Left cardiac atrium (tissue), 4 donors: ENCODE measurements at regions not wholly inside any gene's neighbourhood (a gene's known extent, or its start where the extent isn't known, plus 50 kb on each side); places are given as distances from the start of the nearest gene placed in this dataset.

Experiments used
- ATAC-seq, 2 donors: fragments of 200-7000 bp; cut with Tn5 transposase; one replicate each; pipeline ENCODE4 v1.9.1; 2020; ENCODE audit warnings: mild to moderate bottlenecking in 2 of 2, moderate library complexity in 2 of 2
- DNase-seq: peaks from one replicate; pipeline ENCODE4 v3.0.0-alpha.2; 2020
- intact Hi-C, 2 donors: fragments of 100-400 bp; cut with DNase I; formaldehyde crosslinking; loops; one replicate each; pipeline versions ENCODE4 v1.14.1 to v1.15.1; 2022 to 2023
- donor health status: DM: no; HTN: yes; CAD: no.
- donor health status: DM: no; HTN: yes; CAD: no; lungs with severe emphysema.
- donor health status: DM: yes; HTN: yes; CAD: no.
- donor health status: Dilated cardiomyopathy.

DNA sequence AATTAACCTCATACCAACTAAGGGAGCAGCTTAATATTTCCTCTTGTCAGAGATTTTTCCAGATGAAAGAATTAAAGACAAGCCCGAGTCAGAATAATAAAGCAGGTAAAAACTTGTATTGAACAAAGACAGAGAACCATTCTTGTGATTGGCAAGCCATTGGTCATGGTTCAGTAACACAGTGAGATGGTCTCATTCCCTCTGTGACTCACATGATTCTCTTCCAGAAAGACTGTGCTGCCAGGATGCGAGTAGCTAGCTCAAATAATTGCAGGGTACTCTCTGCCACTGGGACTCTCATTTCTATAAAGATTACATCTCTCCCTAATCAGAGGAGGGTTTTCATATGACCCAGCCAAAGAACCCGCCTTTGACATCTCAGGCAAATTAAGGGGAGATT, 179.4 kb downstream of the PHLDA1 start:
- no peak for ATAC-seq
- no peak for DNase-seq
- intact Hi-C loops: no loop called here

DNA sequence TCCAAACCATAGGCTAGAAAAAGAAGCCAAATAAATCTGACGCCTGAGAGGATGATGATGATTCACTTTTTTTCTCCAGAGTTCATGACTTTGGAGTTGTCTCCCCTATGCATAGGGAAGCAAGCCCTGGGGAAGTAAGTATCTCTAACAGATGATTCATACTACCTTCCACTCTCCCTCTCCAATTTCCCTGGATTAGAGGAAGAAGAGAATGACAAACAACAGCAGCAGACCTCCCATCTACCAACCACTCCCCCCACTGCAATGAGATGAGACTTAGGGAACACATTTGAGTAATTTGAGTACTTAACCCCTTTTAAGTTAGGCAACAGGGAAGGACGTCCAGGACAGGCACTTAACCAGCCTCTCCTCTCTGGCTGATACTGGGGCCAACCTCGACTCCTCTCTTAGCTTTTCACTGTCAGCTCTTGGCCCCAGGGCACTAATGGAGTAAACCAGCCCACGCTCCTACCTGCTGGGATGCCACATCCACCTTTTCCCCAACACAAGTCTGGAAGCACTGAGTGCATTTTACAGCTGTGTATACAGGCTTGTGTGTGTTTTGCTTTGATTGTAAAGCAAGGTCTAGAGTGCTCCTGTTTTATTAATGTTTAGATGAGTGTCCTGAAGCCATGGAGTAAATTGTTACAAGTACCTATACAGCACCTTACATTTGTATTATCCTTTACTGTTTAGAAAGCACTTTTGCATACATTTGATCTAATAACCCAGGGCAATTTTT, 180.7 kb downstream of the PHLDA1 start:
- peak in 1 of 2 donors; percentile 69 for ATAC-seq
- DNase-seq: no peak
- intact Hi-C loops: no loop called here

GRCh38 chr12:75848961-75849360, 182.6 kb downstream of the PHLDA1 start:
- intact Hi-C loops: no loop called here
- ATAC-seq (no peak), DNase-seq (no peak)

- intact Hi-C loops: no loop called here
- peak; percentile 10 to 26 for ATAC-seq
- no peak for DNase-seq
Measured at GRCh38 chr12:75848431-75848925, 183.1 kb downstream of the PHLDA1 start.

DNA sequence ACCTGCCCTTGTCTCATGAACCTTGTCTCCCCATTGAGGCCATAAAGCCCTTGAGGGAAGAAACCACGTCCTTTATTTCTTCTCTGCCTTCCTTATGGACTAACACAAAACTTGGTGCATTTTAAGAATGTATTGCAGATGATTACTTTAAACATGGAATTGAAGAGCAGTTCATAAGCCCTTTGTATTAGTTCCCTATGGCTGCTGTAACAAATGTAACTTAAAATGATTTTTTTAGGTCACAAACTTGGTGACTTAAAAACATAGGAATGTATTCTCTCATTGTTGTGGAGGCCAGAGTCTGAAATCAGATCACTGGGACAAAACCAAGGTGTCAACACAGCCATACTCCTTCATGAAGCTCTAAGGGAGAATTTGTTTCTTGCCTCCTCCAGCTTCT, 185.5 kb downstream of the PHLDA1 start:
- DNase-seq (no peak), ATAC-seq (no peak)
- intact Hi-C loops: no loop called here

DNA sequence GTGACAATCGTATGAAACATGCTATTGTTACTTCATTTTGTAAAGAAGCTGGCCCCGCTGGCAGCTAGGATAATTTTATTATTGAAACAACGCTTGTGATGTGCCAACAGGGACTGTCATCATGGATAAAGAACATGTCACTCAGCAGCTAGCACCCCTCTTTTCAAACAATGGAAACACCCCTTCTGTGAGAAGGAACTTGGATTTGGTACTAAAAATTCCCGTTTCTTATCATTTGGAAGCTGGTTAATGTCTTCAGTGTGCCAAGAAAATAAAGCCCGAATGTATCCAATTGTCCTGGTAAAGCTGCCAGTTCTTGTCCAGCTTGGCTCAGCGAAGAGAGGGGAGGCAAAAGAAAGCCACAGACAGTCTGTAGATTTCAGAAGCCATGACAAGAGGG, 186.6 kb downstream of the PHLDA1 start:
- ATAC-seq: peak; percentile 52 to 79
- intact Hi-C loops: no loop called here

GRCh38 chr12:75844049-75844770, 187.4 kb downstream of the PHLDA1 start:
- intact Hi-C loops: no loop called here
- DNase-seq: no peak
- no peak for ATAC-seq

More for the DNA sequence above, 186.6 kb downstream of the PHLDA1 start:
- no peak for DNase-seq

DNA sequence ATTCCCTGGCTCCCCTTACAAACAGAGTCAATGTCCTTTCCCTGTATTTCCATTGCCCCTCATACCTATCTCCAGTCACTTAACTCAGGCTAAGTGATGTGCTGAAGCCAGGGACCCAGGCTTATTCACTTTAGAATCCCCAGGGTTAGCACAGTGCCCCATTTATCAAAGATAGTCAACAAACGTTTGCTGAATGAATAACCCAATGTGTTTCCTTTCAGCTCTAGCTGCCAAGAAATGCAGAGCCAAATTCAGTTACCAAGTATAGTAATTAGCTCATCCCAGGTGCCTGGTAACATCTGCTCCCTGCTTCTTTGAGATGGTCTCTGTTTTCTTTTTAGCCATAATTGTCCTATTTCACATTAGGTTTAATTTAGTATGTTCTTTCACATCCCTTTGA, 189.5 kb downstream of the PHLDA1 start:
- DNase-seq (no peak), ATAC-seq (peak in 1 of 2 donors; percentile 40)
- intact Hi-C loops: no loop called here

DNA sequence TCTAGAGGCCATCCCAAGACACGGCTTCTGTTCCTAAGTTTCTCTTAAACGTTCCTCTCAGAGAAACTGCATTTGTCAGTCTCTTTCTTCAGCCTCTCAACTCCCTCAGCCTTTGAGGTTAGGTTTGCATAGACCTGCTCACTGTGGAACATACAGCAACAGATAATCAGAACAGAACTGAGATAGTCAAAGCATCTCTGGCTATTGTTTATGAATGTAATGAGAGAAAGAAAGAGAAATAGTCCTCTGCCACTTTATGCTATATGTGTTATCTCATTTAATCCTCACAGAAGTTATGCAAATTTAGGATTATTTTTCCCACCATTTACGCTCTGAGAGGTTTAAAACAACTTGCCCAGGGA, 190.6 kb downstream of the PHLDA1 start:
- DNase-seq: no peak
- intact Hi-C loops: no loop called here
- ATAC-seq: no peak

DNA sequence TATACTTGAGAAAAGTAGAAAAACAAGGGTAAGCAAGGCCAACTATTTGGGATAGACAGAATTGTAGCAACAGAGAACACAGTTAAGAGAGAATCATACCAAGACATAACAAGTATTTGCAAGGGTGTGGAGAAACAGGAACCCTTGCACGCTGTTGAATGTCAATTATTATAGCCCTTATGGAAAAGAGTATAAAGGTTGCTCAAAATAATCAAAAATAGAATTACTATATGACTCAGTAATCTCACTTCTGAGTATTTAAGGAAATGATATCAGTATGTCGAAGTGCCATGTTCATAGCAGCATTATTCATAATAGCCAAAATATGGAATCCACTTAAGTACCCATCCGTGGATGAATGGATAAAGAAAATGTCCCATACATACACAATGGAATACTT, 193.3 kb downstream of the PHLDA1 start:
- ATAC-seq (no peak), DNase-seq (no peak)
- intact Hi-C loops: no loop called here

- ATAC-seq (peak in 1 of 2 donors; percentile 73), DNase-seq (no peak)
- intact Hi-C loops: no loop called here
Measured at GRCh38 chr12:75837700-75838099, 193.9 kb downstream of the PHLDA1 start.

DNA sequence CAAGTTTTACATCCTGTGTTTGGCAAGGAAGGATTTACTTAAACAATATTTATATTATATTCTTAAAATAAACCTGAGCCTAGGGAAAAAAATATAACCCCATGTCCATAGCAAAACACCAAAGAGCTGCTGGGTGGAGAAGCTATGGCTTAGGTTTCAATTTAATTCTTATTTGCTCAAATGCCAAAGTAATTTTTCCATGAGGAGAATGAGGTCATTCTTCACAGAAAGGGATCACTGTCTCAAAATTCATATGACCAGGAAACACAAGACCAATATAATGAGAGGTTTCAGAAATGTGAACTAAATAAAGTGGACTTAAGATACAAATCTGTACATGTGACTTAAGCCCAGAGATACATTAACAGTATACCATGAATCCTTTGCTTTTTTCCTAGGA, 195.0 kb downstream of the PHLDA1 start:
- intact Hi-C loops: no loop called here
- no peak for ATAC-seq
- no peak for DNase-seq

DNA sequence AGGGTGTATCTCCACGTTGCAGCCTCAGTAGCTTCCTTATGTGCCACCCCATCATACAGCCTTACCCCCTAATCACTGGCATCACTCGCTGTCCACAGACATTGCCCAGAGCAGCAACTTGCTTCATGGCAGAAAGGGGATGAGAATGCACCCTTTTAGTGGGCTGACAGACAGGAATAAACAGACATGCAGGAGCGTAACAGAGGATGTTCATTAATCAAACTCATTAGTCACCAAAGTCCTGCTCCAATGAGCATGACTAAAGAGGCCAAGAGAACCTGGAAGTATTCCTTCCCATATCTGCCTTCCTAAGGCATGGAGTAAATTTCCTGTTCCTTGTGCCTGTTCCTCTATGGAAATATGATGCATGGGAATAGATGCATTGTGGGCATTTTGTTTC, 197.0 kb downstream of the PHLDA1 start:
- intact Hi-C loops: no loop called here
- ATAC-seq (no peak), DNase-seq (no peak)

DNA sequence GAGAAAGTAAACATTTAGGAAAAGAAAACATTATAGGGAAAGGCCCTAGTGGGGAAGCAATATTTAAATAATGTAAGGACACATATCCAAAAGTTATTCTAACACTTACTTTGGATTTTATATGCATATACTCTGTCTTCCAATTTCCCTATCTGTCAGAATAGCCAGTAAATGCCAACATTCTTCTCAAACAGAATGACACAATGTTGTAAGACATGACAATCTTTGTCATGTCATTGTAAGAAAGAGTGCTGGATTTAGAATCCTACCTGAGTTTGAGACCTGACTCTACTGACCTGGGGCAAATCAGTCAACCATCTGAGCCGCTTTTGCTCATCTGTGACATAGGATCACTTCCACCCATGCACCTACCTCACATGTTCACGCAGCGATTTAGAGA, 198.3 kb downstream of the PHLDA1 start:
- intact Hi-C loops: no loop called here
- no peak for ATAC-seq
- no peak for DNase-seq

DNA sequence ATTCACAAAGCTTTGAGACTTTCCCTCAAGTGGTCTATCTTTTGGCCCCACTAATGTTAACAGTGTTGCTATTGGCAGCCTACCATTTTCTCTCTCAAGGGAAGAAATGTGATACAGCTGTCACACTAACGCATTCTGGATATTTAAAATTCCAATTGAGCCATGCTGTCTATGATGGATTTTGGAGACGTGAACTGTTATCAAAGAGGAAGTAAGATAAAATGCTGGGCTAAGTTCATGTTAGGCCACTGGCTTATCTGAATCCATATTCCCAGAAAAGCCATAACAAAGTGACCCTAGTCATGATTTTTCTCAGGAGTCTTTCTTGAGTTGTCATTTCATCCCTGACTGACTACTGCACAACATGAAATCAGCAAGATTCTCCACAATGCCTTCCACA, 200.2 kb downstream of the PHLDA1 start:
- ATAC-seq: peak; percentile 60 to 89
- DNase-seq: no peak
- intact Hi-C loops: no loop called here

- intact Hi-C loops: no loop called here
- DNase-seq (no peak), ATAC-seq (no peak)
Measured at GRCh38 chr12:75827061-75827460, 204.5 kb downstream of the PHLDA1 start.

DNA sequence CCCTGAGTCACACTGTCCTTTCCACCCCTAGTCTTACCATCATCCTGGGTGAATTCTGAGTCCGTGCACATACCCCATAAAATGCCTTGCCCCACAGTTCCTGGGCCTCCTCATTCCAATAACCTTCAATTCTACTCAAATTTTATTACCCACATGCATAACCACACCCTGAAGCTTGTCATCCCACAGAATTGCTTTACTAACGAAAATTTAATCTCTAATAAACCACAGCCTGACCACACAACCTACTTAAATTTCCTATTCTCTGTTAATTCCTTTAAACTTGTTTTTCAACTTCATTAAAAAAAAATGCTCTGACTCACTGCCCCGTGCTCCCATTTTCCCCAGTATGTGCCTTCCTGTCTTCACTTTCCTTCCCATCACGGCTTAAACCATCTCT, 205.9 kb downstream of the PHLDA1 start:
- intact Hi-C loops: no loop called here
- ATAC-seq: no peak
- no peak for DNase-seq

DNA sequence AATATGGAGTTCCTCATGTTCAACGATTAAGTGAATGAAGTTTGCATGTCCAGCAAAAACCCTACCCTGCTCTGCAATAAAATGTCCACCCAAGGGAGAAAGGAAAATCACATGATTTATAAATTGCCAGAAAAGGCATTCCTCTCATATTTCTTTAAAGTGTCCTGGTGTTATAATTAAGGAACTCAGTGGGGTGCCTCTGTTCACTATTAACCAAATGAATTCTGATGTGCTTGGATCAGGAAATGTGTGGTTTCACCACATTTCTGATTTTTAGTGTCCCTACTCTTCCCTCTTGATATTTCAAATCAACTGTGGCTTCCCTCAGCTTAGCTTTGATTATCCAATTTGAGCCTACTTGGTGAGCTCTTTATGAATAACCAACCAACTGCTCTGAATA, 208.1 kb downstream of the PHLDA1 start:
- intact Hi-C loops: no loop called here
- ATAC-seq (no peak), DNase-seq (no peak)

DNA sequence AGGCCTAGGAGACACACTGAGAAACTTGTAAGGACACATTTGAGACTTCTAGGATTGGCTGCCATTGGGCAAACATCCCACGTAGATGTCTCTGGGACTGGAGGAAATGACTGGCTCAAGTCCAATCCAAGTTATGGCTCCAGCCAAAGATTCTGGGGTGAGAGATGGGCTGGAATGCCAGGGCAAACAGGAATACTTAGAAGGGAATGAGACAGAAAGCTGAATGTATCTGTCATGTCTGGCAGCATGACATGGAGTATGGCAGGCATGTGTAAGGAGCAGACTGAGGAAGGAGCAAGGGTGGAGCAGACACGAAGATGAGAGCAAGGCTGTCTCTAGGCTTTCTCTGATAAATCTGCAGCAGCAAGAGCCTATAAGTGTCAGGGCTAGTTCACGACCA, 209.2 kb downstream of the PHLDA1 start:
- intact Hi-C loops: no loop called here
- ATAC-seq (no peak), DNase-seq (no peak)

DNA sequence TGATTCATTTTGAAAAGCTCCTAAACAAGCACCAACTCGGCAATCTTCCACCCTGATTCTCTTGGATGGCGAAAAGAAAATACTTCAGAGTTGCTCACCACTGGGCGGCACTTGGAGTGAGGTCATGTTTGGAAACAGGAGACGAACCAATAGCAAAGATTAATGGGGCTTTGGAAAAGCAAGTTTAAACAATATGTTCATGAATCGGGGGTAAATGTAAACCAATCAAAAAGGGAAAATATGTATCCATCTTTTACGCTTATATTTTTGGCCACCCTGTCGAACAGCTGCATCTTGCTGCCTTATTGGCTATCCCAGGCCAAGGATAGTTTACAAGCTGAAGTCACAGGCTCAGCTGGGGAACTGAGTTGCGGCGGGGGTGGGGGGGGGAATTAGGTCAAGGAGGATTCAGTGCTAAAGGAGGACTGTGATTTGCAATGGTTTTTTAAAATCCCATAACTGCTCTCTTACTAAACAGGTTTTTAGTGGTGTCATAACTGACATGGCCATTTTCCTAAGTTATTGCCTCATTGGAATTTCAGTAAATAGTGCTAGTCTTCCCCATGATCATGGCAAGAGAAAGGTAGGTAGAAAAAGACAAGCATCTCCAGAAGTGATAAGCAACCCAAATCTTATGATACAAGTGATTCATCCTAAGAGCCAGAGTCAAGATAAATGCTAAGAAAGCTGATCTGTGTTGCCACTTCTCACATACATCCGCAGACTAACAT, 210.6 kb downstream of the PHLDA1 start:
- DNase-seq (peak; percentile 36), ATAC-seq (peak; percentile 67 to 70)
- intact Hi-C loops: loop anchor here in 1 of 2 donors (2.0 kb wide), 1 partner anchor 202 kb away; no protein-coding TSS in a partner anchor
